A549 (cell line): ENCODE measurements at regions not wholly inside any gene's neighbourhood (a gene's known extent, or its start where the extent isn't known, plus 50 kb on each side); places are given as distances from the start of the nearest gene placed in this dataset.

Experiments
- ATAC-seq, 2 experiments: fragments of 200-7000 bp in 1 of 2; fragments of >200 bp in 1 of 2; cut with Nextera tagmentation in 1 of 2; cut with Tn5 transposase in 1 of 2; 3 replicates each; pipeline versions ENCODE4 v1.8.0 to v1.9.1; 2018 to 2020; ENCODE audit warnings: mild to moderate bottlenecking in 1 of 2, moderate library complexity in 1 of 2
- CTCF ChIA-PET: fragments of 300-600 bp; sonication (Branson Sonifier 250); formaldehyde crosslinking; extraction: SDS; loops from one replicate; lab custom pipeline; 2021; ENCODE audit warnings: antibody characterized with exemption, inconsistent platforms; lab: Yijun Ruan, JAX
- POLR2A ChIA-PET: fragments of 350-600 bp; formaldehyde crosslinking; extraction: SDS; loops from one replicate; lab custom pipeline; 2021; ENCODE audit warnings: antibody characterized with exemption, inconsistent platforms; lab: Yijun Ruan, JAX
- DNase-seq, 2 experiments: peaks; one replicate each; pipeline versions ENCODE4 v3.0.0 to v3.0.0-alpha.2; 2011 to 2016; ENCODE audit warnings: low read depth in 1 of 2, low spot score in 1 of 2
- FAIRE-seq: peaks from 2 replicates; lab custom pipeline; 2011; peaks lifted over from hg19 to GRCh38; lab: Jason Lieb, UNC
- H3K27ac ChIP-seq, 2 experiments: fragments of >200 bp; sonication (Bioruptor Twin); formaldehyde crosslinking; 3 replicates each; pipeline ENCODE4 v1.5.1; 2016 to 2017
- H3K4me1 ChIP-seq: fragments of >200 bp; sonication (Bioruptor Twin); formaldehyde crosslinking; 3 replicates; pipeline ENCODE4 v1.6.1; 2016
- H3K4me2 ChIP-seq: fragments of >200 bp; sonication (Bioruptor Twin); formaldehyde crosslinking; 3 replicates; pipeline ENCODE4 v1.6.1; 2016
- H3K4me3 ChIP-seq: fragments of >200 bp; sonication (Bioruptor Twin); formaldehyde crosslinking; 3 replicates; pipeline ENCODE4 v1.5.1; 2016
- H3K9me3 ChIP-seq: fragments of >200 bp; sonication (Bioruptor Twin); formaldehyde crosslinking; 3 replicates; pipeline ENCODE4 v1.6.1; 2016
- ATOH8 ChIP-seq: fragments of 250-450 bp; sonication (Bioruptor Pico); IDR thresholded peaks from 2 replicates; pipeline ENCODE4 v1.5.0; 2020; ENCODE audit warnings: low read depth, mild to moderate bottlenecking, moderate library complexity
- BCL3 ChIP-seq: fragments of >200 bp; sonication (Bioruptor Twin); formaldehyde crosslinking; IDR thresholded peaks from 3 replicates; pipeline ENCODE4 v1.6.1; 2016
- BHLHE40 ChIP-seq: IDR thresholded peaks from 2 replicates; pipeline ENCODE4 v1.6.1; 2012; ENCODE audit warnings: low read depth, low read length, inconsistent platforms
- CBX2 ChIP-seq: fragments of 200-600 bp; sonication (generic); IDR thresholded peaks from 2 replicates; pipeline ENCODE4 v1.6.1; 2016; ENCODE audit warnings: low read depth, mild to moderate bottlenecking, borderline replicate concordance
- CBX8 ChIP-seq: fragments of 200-600 bp; sonication (generic); IDR thresholded peaks from 2 replicates; pipeline ENCODE4 v1.6.1; 2016
- CEBPB ChIP-seq, 2 experiments: fragments of >200 bp in 1 of 2; sonication (Bioruptor Twin) in 1 of 2; formaldehyde crosslinking in 1 of 2; IDR thresholded peaks; 2 replicates each; pipeline ENCODE4 v1.6.1; 2012 to 2016
- CHD4 ChIP-seq: fragments of 200-600 bp; sonication (generic); IDR thresholded peaks from 2 replicates; pipeline ENCODE4 v1.6.1; 2016; ENCODE audit warnings: antibody characterized with exemption, mild to moderate bottlenecking, borderline replicate concordance
- E2F6 ChIP-seq: IDR thresholded peaks from 2 replicates; pipeline ENCODE4 v1.6.1; 2012; ENCODE audit warnings: low read depth, borderline replicate concordance
- ELK1 ChIP-seq: fragments of 150-350 bp; IDR thresholded peaks from 2 replicates; pipeline ENCODE4 v1.6.1; 2014; ENCODE audit warnings: low read depth, mild to moderate bottlenecking, low read length
- EP300 ChIP-seq, 2 experiments: fragments of >200 bp; sonication (Bioruptor Twin); formaldehyde crosslinking; IDR thresholded peaks; 2 replicates in 1 of 2; 3 replicates in 1 of 2; pipeline ENCODE4 v1.6.1; 2016 to 2017
- ESRRA ChIP-seq: fragments of 150-350 bp; IDR thresholded peaks from 2 replicates; pipeline ENCODE4 v1.6.1; 2014; ENCODE audit warnings: mild to moderate bottlenecking, low read length, borderline replicate concordance
- FOSL2 ChIP-seq, 2 experiments: fragments of 450-650 bp in 1 of 2; fragments of >200 bp in 1 of 2; sonication (Bioruptor Twin) in 1 of 2; formaldehyde crosslinking; IDR thresholded peaks; 2 replicates each; pipeline versions ENCODE4 v1.5.0 to v1.6.1; 2016 to 2020; ENCODE audit warnings: mild to moderate bottlenecking in 1 of 2, moderate library complexity in 1 of 2
- FOXS1 ChIP-seq: fragments of 250-450 bp; sonication (Bioruptor Pico); IDR thresholded peaks from 2 replicates; pipeline ENCODE4 v1.5.0; 2020; ENCODE audit warnings: mild to moderate bottlenecking, moderate library complexity
- HDAC2 ChIP-seq: fragments of 200-600 bp; sonication (generic); IDR thresholded peaks from 2 replicates; pipeline ENCODE4 v1.6.1; 2016
- HES2 ChIP-seq: fragments of >200 bp; sonication (Bioruptor Twin); formaldehyde crosslinking; IDR thresholded peaks from 2 replicates; pipeline ENCODE4 v1.6.1; 2016
- HMGXB4 ChIP-seq: fragments of 250-450 bp; sonication (Bioruptor Pico); IDR thresholded peaks from 2 replicates; pipeline ENCODE4 v1.5.0; 2021; ENCODE audit warnings: mild to moderate bottlenecking, moderate library complexity, borderline replicate concordance
- JUN ChIP-seq, 2 experiments: fragments of >200 bp; sonication (Bioruptor Twin); formaldehyde crosslinking; IDR thresholded peaks; 2 replicates in 1 of 2; 3 replicates in 1 of 2; pipeline ENCODE4 v1.6.1; 2016 to 2017
- JUNB ChIP-seq: fragments of >200 bp; sonication (Bioruptor Twin); formaldehyde crosslinking; IDR thresholded peaks from 2 replicates; pipeline ENCODE4 v1.6.1; 2016
- MAZ ChIP-seq: fragments of 150-350 bp; IDR thresholded peaks from 2 replicates; pipeline ENCODE4 v1.6.1; 2014; ENCODE audit warnings: antibody characterized with exemption, low read depth, low read length, borderline replicate concordance
- MYC ChIP-seq: IDR thresholded peaks from 2 replicates; pipeline ENCODE4 v1.6.1; 2012; ENCODE audit warnings: mild to moderate bottlenecking, inconsistent platforms, low read length, improper control_type of control experiment, borderline replicate concordance
- PBX3 ChIP-seq: IDR thresholded peaks from 2 replicates; pipeline ENCODE4 v1.6.1; 2012
- POLR2A ChIP-seq: IDR thresholded peaks from 2 replicates; pipeline ENCODE4 v1.6.1; 2012; ENCODE audit warnings: mild to moderate bottlenecking, low read length
- RARB ChIP-seq: fragments of 250-450 bp; sonication (Bioruptor Pico); IDR thresholded peaks from 2 replicates; pipeline ENCODE4 v1.8.0; 2021; ENCODE audit warnings: mild to moderate bottlenecking, moderate library complexity
- RNF2 ChIP-seq: fragments of 200-600 bp; sonication (generic); IDR thresholded peaks from 2 replicates; pipeline ENCODE4 v1.6.1; 2016; ENCODE audit warnings: low read depth, mild to moderate bottlenecking, antibody characterized with exemption, moderate library complexity, borderline replicate concordance
- USF2 ChIP-seq: fragments of 450-650 bp; IDR thresholded peaks from 2 replicates; pipeline ENCODE4 v1.6.1; 2014; ENCODE audit warnings: antibody characterized with exemption
- ZFP36 ChIP-seq: fragments of 450-650 bp; IDR thresholded peaks from 2 replicates; pipeline ENCODE4 v1.6.1; 2014; ENCODE audit warnings: borderline replicate concordance; ENCODE audit not compliant: partially characterized antibody
- ZSCAN20 ChIP-seq: fragments of 250-450 bp; sonication (Bioruptor Pico); IDR thresholded peaks from 2 replicates; pipeline ENCODE4 v1.8.0; 2022; ENCODE audit warnings: mild to moderate bottlenecking, moderate library complexity
- WGBS: methylation state at CpG from one replicate; pipeline ENCODE4 v1.1.6; 2017; ENCODE audit errors: missing lambda C conversion rate; 5-methylcytosine and 5-hydroxymethylcytosine counted together

- ChIA-PET POLR2A (no interaction called here), CTCF (interaction anchor here (0.9 to 1.4 kb wide), 3 partner anchors 30 to 208 kb away, joined by 3 read pairs; no protein-coding TSS in a partner anchor)
- DNase-seq = no peak
- Histone ChIP-seq H3K9me3 (no peaks in the 10 kb centered on the region), H3K4me1 (peaks cover 7% of the 10 kb centered on the region; the same call in 1 of the 3 replicates), H3K27ac (no peak overlapping the region), H3K4me3 (no peak overlapping the region), H3K4me2 (no peak overlapping the region)
- no peak for FAIRE-seq
- TF ChIP-seq MYC = no peak
- TF ChIP-seq E2F6 = no peak
- no peak for TF ChIP-seq BHLHE40
- no peak for TF ChIP-seq HES2
- no peak for TF ChIP-seq FOSL2 (IDR thresholded peaks at IDR 0.05)
- no peak for TF ChIP-seq FOSL2 (CRISPR knock-in tag; IDR thresholded peaks at IDR 0.05)
- TF ChIP-seq ZSCAN20 (CRISPR knock-in tag) = no peak
- TF ChIP-seq CEBPB (IDR thresholded peaks at IDR 0.05) = no peak
- no peak for TF ChIP-seq USF2
- no peak for TF ChIP-seq ESRRA
- TF ChIP-seq HDAC2 = no peak
- no peak for TF ChIP-seq CBX2
- TF ChIP-seq POLR2A = no peak
- no peak for TF ChIP-seq RNF2
- TF ChIP-seq MAZ = no peak
- TF ChIP-seq JUN (IDR thresholded peaks at IDR 0.05) = no peak
- TF ChIP-seq RARB (CRISPR knock-in tag) = no peak
- TF ChIP-seq JUNB = no peak
- TF ChIP-seq FOXS1 = no peak
- TF ChIP-seq HMGXB4 (CRISPR knock-in tag) = no peak
- TF ChIP-seq ZFP36 = no peak
- WGBS = 70% methylated on average over 1 of the region's 1 CpG
- no peak for ATAC-seq
Measured at GRCh38 chr12:93316623-93316971, 61.1 kb upstream of the NUDT4 start.

GRCh38 chr12:93317227-93317626 lies 60.5 kb upstream of the NUDT4 start:
- POLR2A ChIA-PET = no interaction called here
- FAIRE-seq (no peak), ATAC-seq (no peak)

More at GRCh38 chr12:93317227-93317626, 60.5 kb upstream of the NUDT4 start:
- WGBS = 70% methylated on average over 6 of the region's 6 CpGs
- Histone ChIP-seq H3K4me1 (peaks cover 7% of the 10 kb centered on the region; the same call in 1 of the 3 replicates), H3K4me2 (no peak overlapping the region), H3K9me3 (no peaks in the 10 kb centered on the region), H3K4me3 (no peak overlapping the region), H3K27ac (no peak overlapping the region)
- TF ChIP-seq FOSL2 (IDR thresholded peaks at IDR 0.05) = no peak
- TF ChIP-seq FOSL2 (CRISPR knock-in tag; IDR thresholded peaks at IDR 0.05) = no peak
- TF ChIP-seq EP300 (IDR thresholded peaks at IDR 0.05) = no peak
- no peak for TF ChIP-seq BCL3
- no peak for TF ChIP-seq ELK1
- TF ChIP-seq ATOH8 (CRISPR knock-in tag) = no peak
- TF ChIP-seq PBX3 = no peak
- TF ChIP-seq CHD4 = no peak
- no peak for TF ChIP-seq MYC
- no peak for TF ChIP-seq CBX8
- DNase-seq = peak in 1 of 2 experiments; percentile 16
- CTCF ChIA-PET = interaction anchor here (0.6 to 1.4 kb wide), 3 partner anchors 29 to 1220 kb away, joined by 3 read pairs; no protein-coding TSS in a partner anchor
